A549 (cell line): ENCODE measurements at regions not wholly inside any gene's neighbourhood (a gene's known extent, or its start where the extent isn't known, plus 50 kb on each side); places are given as distances from the start of the nearest gene placed in this dataset.

Experiments used
- ATAC-seq, 2 experiments: fragments of 200-7000 bp in 1 of 2; fragments of >200 bp in 1 of 2; cut with Nextera tagmentation in 1 of 2; cut with Tn5 transposase in 1 of 2; 3 replicates each; pipeline versions ENCODE4 v1.8.0 to v1.9.1; 2018 to 2020; ENCODE audit warnings: mild to moderate bottlenecking in 1 of 2, moderate library complexity in 1 of 2
- CTCF ChIA-PET: fragments of 300-600 bp; sonication (Branson Sonifier 250); formaldehyde crosslinking; extraction: SDS; loops from one replicate; lab custom pipeline; 2021; ENCODE audit warnings: antibody characterized with exemption, inconsistent platforms; lab: Yijun Ruan, JAX
- POLR2A ChIA-PET: fragments of 350-600 bp; formaldehyde crosslinking; extraction: SDS; loops from one replicate; lab custom pipeline; 2021; ENCODE audit warnings: antibody characterized with exemption, inconsistent platforms; lab: Yijun Ruan, JAX
- DNase-seq, 2 experiments: peaks; one replicate each; pipeline versions ENCODE4 v3.0.0 to v3.0.0-alpha.2; 2011 to 2016; ENCODE audit warnings: low read depth in 1 of 2, low spot score in 1 of 2
- FAIRE-seq: peaks from 2 replicates; lab custom pipeline; 2011; peaks lifted over from hg19 to GRCh38; lab: Jason Lieb, UNC
- H3K27ac ChIP-seq, 2 experiments: fragments of >200 bp; sonication (Bioruptor Twin); formaldehyde crosslinking; 3 replicates each; pipeline ENCODE4 v1.5.1; 2016 to 2017
- H3K4me1 ChIP-seq: fragments of >200 bp; sonication (Bioruptor Twin); formaldehyde crosslinking; 3 replicates; pipeline ENCODE4 v1.6.1; 2016
- H3K4me2 ChIP-seq: fragments of >200 bp; sonication (Bioruptor Twin); formaldehyde crosslinking; 3 replicates; pipeline ENCODE4 v1.6.1; 2016
- H3K4me3 ChIP-seq: fragments of >200 bp; sonication (Bioruptor Twin); formaldehyde crosslinking; 3 replicates; pipeline ENCODE4 v1.5.1; 2016
- H3K9me3 ChIP-seq: fragments of >200 bp; sonication (Bioruptor Twin); formaldehyde crosslinking; 3 replicates; pipeline ENCODE4 v1.6.1; 2016
- BHLHE40 ChIP-seq: IDR thresholded peaks from 2 replicates; pipeline ENCODE4 v1.6.1; 2012; ENCODE audit warnings: low read depth, low read length, inconsistent platforms
- CHD2 ChIP-seq: fragments of 150-350 bp; IDR thresholded peaks from 2 replicates; pipeline ENCODE4 v1.6.1; 2014; ENCODE audit warnings: low read length; ENCODE audit not compliant: partially characterized antibody
- CTCF ChIP-seq: fragments of >200 bp; sonication (Bioruptor Twin); formaldehyde crosslinking; IDR thresholded peaks from 3 replicates; pipeline ENCODE4 v1.5.1; 2016
- E2F6 ChIP-seq: IDR thresholded peaks from 2 replicates; pipeline ENCODE4 v1.6.1; 2012; ENCODE audit warnings: low read depth, borderline replicate concordance
- EHF ChIP-seq: fragments of 250-450 bp; sonication (Bioruptor Pico); IDR thresholded peaks from 2 replicates; pipeline ENCODE4 v1.5.0; 2020; ENCODE audit warnings: mild to moderate bottlenecking
- ESRRA ChIP-seq: fragments of 150-350 bp; IDR thresholded peaks from 2 replicates; pipeline ENCODE4 v1.6.1; 2014; ENCODE audit warnings: mild to moderate bottlenecking, low read length, borderline replicate concordance
- FOSL2 ChIP-seq, 2 experiments: fragments of 450-650 bp in 1 of 2; fragments of >200 bp in 1 of 2; sonication (Bioruptor Twin) in 1 of 2; formaldehyde crosslinking; IDR thresholded peaks; 2 replicates each; pipeline versions ENCODE4 v1.5.0 to v1.6.1; 2016 to 2020; ENCODE audit warnings: mild to moderate bottlenecking in 1 of 2, moderate library complexity in 1 of 2
- FOXS1 ChIP-seq: fragments of 250-450 bp; sonication (Bioruptor Pico); IDR thresholded peaks from 2 replicates; pipeline ENCODE4 v1.5.0; 2020; ENCODE audit warnings: mild to moderate bottlenecking, moderate library complexity
- GATA3 ChIP-seq: IDR thresholded peaks from 2 replicates; pipeline ENCODE4 v1.6.1; 2012; ENCODE audit warnings: borderline replicate concordance
- HDAC2 ChIP-seq: fragments of 200-600 bp; sonication (generic); IDR thresholded peaks from 2 replicates; pipeline ENCODE4 v1.6.1; 2016
- HOXA7 ChIP-seq: fragments of 250-450 bp; sonication (Bioruptor Pico); IDR thresholded peaks from 2 replicates; pipeline ENCODE4 v1.5.0; 2020; ENCODE audit warnings: mild to moderate bottlenecking, moderate library complexity
- JUN ChIP-seq, 2 experiments: fragments of >200 bp; sonication (Bioruptor Twin); formaldehyde crosslinking; IDR thresholded peaks; 2 replicates in 1 of 2; 3 replicates in 1 of 2; pipeline ENCODE4 v1.6.1; 2016 to 2017
- JUNB ChIP-seq: fragments of >200 bp; sonication (Bioruptor Twin); formaldehyde crosslinking; IDR thresholded peaks from 2 replicates; pipeline ENCODE4 v1.6.1; 2016
- MAFK ChIP-seq: fragments of 450-650 bp; IDR thresholded peaks from 2 replicates; pipeline ENCODE4 v1.6.1; 2014; ENCODE audit not compliant: partially characterized antibody
- MAZ ChIP-seq: fragments of 150-350 bp; IDR thresholded peaks from 2 replicates; pipeline ENCODE4 v1.6.1; 2014; ENCODE audit warnings: antibody characterized with exemption, low read depth, low read length, borderline replicate concordance
- MYC ChIP-seq: IDR thresholded peaks from 2 replicates; pipeline ENCODE4 v1.6.1; 2012; ENCODE audit warnings: mild to moderate bottlenecking, inconsistent platforms, low read length, improper control_type of control experiment, borderline replicate concordance
- NPAS2 ChIP-seq: fragments of 250-450 bp; sonication (Bioruptor Pico); IDR thresholded peaks from 2 replicates; pipeline ENCODE4 v1.8.0; 2022; ENCODE audit warnings: mild to moderate bottlenecking, moderate library complexity, borderline replicate concordance
- NR3C1 ChIP-seq: fragments of >200 bp; sonication (Bioruptor Twin); formaldehyde crosslinking; IDR thresholded peaks from 3 replicates; pipeline ENCODE4 v1.6.1; 2017
- PHF8 ChIP-seq: fragments of 200-600 bp; sonication (generic); IDR thresholded peaks from 2 replicates; pipeline ENCODE4 v1.6.1; 2016; ENCODE audit warnings: low read depth, mild to moderate bottlenecking, antibody characterized with exemption, moderate library complexity, borderline replicate concordance
- POLR2A ChIP-seq: IDR thresholded peaks from 2 replicates; pipeline ENCODE4 v1.6.1; 2012; ENCODE audit warnings: mild to moderate bottlenecking, low read length
- REST ChIP-seq: fragments of 200-600 bp; sonication (generic); IDR thresholded peaks from 2 replicates; pipeline ENCODE4 v1.6.1; 2016; ENCODE audit warnings: antibody characterized with exemption, mild to moderate bottlenecking, moderate library complexity
- RFX5 ChIP-seq: fragments of 450-650 bp; IDR thresholded peaks from 2 replicates; pipeline ENCODE4 v1.7.1; 2014; ENCODE audit warnings: antibody characterized with exemption, mild to moderate bottlenecking, moderate library complexity
- SMC3 ChIP-seq: fragments of >200 bp; sonication (Bioruptor Twin); formaldehyde crosslinking; IDR thresholded peaks from 3 replicates; pipeline ENCODE4 v1.6.1; 2018; ENCODE audit warnings: inconsistent platforms
- SREBF2 ChIP-seq: fragments of 450-650 bp; IDR thresholded peaks from 2 replicates; pipeline ENCODE4 v1.6.1; 2014; ENCODE audit warnings: mild to moderate bottlenecking, moderate library complexity
- TP53 ChIP-seq: fragments of 250-450 bp; sonication (Bioruptor Pico); IDR thresholded peaks from 2 replicates; pipeline ENCODE4 v1.5.0; 2021; ENCODE audit warnings: mild to moderate bottlenecking, moderate library complexity
- ZNF302 ChIP-seq: fragments of 250-450 bp; sonication (Bioruptor Pico); IDR thresholded peaks from 2 replicates; pipeline ENCODE4 v1.9.0; 2021; ENCODE audit warnings: inconsistent platforms, mild to moderate bottlenecking, moderate library complexity
- ZSCAN20 ChIP-seq: fragments of 250-450 bp; sonication (Bioruptor Pico); IDR thresholded peaks from 2 replicates; pipeline ENCODE4 v1.8.0; 2022; ENCODE audit warnings: mild to moderate bottlenecking, moderate library complexity
- WGBS: methylation state at CpG from one replicate; pipeline ENCODE4 v1.1.6; 2017; ENCODE audit errors: missing lambda C conversion rate; 5-methylcytosine and 5-hydroxymethylcytosine counted together
- TF ChIP-seq, protein P1 (sequence below): fragments of 450-650 bp; IDR thresholded peaks from 2 replicates; pipeline ENCODE4 v1.6.1; 2014; ENCODE audit warnings: antibody characterized with exemption
- TF ChIP-seq, protein P2 (sequence below): IDR thresholded peaks from 2 replicates; pipeline ENCODE4 v1.6.1; 2012

DNA sequence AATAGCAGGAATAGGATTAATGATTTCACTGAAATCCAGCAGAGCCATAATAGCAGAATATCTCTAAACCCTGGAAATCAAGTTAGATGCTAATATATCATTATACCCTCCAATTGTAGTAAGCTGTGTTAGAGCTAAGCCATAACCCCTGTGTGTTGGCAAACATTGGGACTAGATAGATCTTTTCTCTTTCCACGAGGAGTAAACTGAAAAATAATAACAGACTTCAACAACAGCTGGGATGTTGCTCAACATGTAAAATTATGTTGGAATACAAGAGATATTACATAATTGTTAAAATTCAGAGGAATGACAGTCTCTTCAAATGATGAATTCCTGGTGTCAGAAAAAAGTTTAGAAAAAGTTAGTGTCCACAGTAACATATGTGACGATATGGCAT, 383.8 kb downstream of the SNAPC1 start:
- FAIRE-seq: no peak
- no peaks in the 10 kb centered on the region for H3K9me3 ChIP-seq
- no peak for DNase-seq
- no peak overlapping the region for H3K4me3 ChIP-seq
- H3K4me2 ChIP-seq: no peak overlapping the region
- no peak overlapping the region for H3K27ac ChIP-seq
- H3K4me1 ChIP-seq: no peaks in the 10 kb centered on the region
- WGBS: 0% methylated on average over 2 of the region's 2 CpGs
- no peak for TF ChIP-seq SMC3
- no peak for TF ChIP-seq MYC
- TF ChIP-seq NR3C1: no peak
- TF ChIP-seq MAFK: no peak
- no peak for TF ChIP-seq E2F6
- TF ChIP-seq POLR2A: no peak
- no peak for TF ChIP-seq CTCF
- no peak for TF ChIP-seq NPAS2 (CRISPR knock-in tag)
- TF ChIP-seq, protein P1, sequence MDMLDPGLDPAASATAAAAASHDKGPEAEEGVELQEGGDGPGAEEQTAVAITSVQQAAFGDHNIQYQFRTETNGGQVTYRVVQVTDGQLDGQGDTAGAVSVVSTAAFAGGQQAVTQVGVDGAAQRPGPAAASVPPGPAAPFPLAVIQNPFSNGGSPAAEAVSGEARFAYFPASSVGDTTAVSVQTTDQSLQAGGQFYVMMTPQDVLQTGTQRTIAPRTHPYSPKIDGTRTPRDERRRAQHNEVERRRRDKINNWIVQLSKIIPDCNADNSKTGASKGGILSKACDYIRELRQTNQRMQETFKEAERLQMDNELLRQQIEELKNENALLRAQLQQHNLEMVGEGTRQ: no peak
- TF ChIP-seq REST: no peak
- no peak for TF ChIP-seq GATA3
- TF ChIP-seq ESRRA: no peak
- no peak for TF ChIP-seq TP53 (CRISPR knock-in tag)
- no peak for TF ChIP-seq JUNB
- TF ChIP-seq ZSCAN20 (CRISPR knock-in tag): no peak
- TF ChIP-seq HOXA7: no peak
- POLR2A ChIA-PET: no interaction called here
- no peak for ATAC-seq
- CTCF ChIA-PET: interaction anchor here (0.7 kb wide), 1 partner anchor 1035 kb away, joined by 5 read pairs; no protein-coding TSS in a partner anchor

DNA sequence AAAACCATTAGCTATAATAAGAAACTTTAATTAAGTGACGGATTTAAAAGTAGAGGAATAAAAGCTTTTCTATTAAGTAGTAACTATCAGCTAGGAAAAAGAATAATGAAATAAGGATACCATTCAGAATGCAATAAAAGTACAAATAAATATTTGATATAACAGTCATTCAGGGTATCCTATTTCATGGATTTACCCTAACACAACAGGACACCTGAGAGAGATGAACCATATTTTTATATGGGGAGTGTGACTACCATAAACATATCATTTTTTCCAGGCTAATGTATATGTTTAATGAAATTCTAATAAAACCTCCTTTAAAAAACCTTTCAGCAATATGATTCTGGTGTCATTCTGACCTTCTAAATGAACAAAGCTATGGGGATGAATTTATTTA, 393.8 kb downstream of the SNAPC1 start:
- ChIA-PET POLR2A (no interaction called here), CTCF (no interaction called here)
- no peaks in the 10 kb centered on the region for H3K9me3 ChIP-seq
- DNase-seq (no peak), ATAC-seq (no peak), FAIRE-seq (no peak)
- no peak overlapping the region for H3K4me3 ChIP-seq
- H3K4me1 ChIP-seq: no peaks in the 10 kb centered on the region
- H3K27ac ChIP-seq: no peak overlapping the region
- WGBS: 10% methylated on average over 1 of the region's 1 CpG
- no peak for TF ChIP-seq SREBF2
- no peak overlapping the region for H3K4me2 ChIP-seq

- Histone ChIP-seq H3K4me3 (no peak overlapping the region), H3K4me1 (no peaks in the 10 kb centered on the region), H3K9me3 (no peaks in the 10 kb centered on the region), H3K27ac (no peak overlapping the region), H3K4me2 (no peak overlapping the region)
- ChIA-PET POLR2A (no interaction called here), CTCF (interaction anchor here (1.6 kb wide), 1 partner anchor 1118 kb away, joined by 6 read pairs; no protein-coding TSS in a partner anchor)
- WGBS: 15% methylated on average over 2 of the region's 2 CpGs
- TF ChIP-seq, protein P2, sequence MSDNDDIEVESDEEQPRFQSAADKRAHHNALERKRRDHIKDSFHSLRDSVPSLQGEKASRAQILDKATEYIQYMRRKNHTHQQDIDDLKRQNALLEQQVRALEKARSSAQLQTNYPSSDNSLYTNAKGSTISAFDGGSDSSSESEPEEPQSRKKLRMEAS: no peak
- TF ChIP-seq FOXS1 (CRISPR knock-in tag): no peak
- no peak for TF ChIP-seq CHD2
- no peak for TF ChIP-seq RFX5
- TF ChIP-seq PHF8: no peak
- TF ChIP-seq MYC: no peak
- TF ChIP-seq HDAC2: no peak
- no peak for TF ChIP-seq MAZ
- TF ChIP-seq EHF (CRISPR knock-in tag): no peak
- TF ChIP-seq ZNF302: no peak
- TF ChIP-seq E2F6: no peak
- no peak for TF ChIP-seq ZSCAN20 (CRISPR knock-in tag)
- no peak for TF ChIP-seq BHLHE40
- TF ChIP-seq FOSL2 (IDR thresholded peaks at IDR 0.05): no peak
- TF ChIP-seq FOSL2 (CRISPR knock-in tag; IDR thresholded peaks at IDR 0.05): no peak
- no peak for TF ChIP-seq JUN (IDR thresholded peaks at IDR 0.05)
- TF ChIP-seq HOXA7: no peak
- ATAC-seq (no peak), FAIRE-seq (no peak), DNase-seq (no peak)
These were observed 396.6 kb downstream of the SNAPC1 start for GRCh38 chr14:62158779-62159178.
